ENCODE measurements at regions not wholly inside any gene's neighbourhood (a gene's known extent, or its start where the extent isn't known, plus 50 kb on each side); places are given as distances from the start of the nearest gene placed in this dataset.

DNA sequence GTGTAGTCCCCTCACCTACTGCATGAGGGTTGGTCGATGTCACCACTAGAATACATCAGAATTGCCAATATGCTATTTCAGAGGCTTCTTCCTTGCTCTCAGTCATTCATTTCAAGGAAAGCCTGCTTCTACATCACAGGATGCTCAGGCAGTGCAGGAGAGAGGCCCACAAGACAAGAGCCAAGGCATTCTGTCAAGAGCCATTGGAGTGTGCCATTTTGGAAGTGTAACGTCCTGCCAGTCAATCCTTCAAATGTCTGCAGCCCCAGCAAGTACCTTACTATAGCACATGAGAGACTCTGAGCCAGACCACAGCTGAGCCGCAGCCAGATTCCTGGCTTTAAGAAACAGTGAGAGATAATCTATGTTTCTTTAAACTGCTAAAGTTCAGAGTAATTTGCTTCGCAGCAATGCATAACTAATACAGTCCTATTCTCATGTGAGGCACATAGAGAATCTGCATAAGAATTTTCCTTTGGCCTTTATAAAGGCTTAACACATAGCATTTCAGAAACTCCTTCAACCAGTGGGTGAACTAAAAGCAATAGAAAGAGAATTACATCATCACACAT lies 166.5 kb upstream of the GNAI1 start:
- TF ChIP-seq, protein P1, sequence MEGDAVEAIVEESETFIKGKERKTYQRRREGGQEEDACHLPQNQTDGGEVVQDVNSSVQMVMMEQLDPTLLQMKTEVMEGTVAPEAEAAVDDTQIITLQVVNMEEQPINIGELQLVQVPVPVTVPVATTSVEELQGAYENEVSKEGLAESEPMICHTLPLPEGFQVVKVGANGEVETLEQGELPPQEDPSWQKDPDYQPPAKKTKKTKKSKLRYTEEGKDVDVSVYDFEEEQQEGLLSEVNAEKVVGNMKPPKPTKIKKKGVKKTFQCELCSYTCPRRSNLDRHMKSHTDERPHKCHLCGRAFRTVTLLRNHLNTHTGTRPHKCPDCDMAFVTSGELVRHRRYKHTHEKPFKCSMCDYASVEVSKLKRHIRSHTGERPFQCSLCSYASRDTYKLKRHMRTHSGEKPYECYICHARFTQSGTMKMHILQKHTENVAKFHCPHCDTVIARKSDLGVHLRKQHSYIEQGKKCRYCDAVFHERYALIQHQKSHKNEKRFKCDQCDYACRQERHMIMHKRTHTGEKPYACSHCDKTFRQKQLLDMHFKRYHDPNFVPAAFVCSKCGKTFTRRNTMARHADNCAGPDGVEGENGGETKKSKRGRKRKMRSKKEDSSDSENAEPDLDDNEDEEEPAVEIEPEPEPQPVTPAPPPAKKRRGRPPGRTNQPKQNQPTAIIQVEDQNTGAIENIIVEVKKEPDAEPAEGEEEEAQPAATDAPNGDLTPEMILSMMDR (IDR thresholded peaks at IDR 0.05): no peak
- no peak for TF ChIP-seq POLR2A (IDR thresholded peaks at IDR 0.05)
